ENCODE measurements at regions not wholly inside any gene's neighbourhood (a gene's known extent, or its start where the extent isn't known, plus 50 kb on each side); places are given as distances from the start of the nearest gene placed in this dataset.

GRCh38 chr15:46872981-46873330 is 844.3 kb upstream of the SEMA6D start:
- no peak overlapping the region for H2AK5ac ChIP-seq (ENCODE audit: insufficient read length, low read length)
- no peak overlapping the region for H3K4ac ChIP-seq (ENCODE audit: low read depth, low read length)
- H3K18ac ChIP-seq (ENCODE audit: insufficient read length, low read depth, low read length) = no peak overlapping the region
- H3K9ac ChIP-seq (ENCODE audit: extremely low read depth, insufficient read length, low read length) = no peak overlapping the region
- Mint-ChIP-seq H3K36me3 (ENCODE audit: insufficient read depth in 1 of 3, low read depth in 3 of 3) (no peaks in the 10 kb centered on the region), H3K4me1 (peaks cover 0 to 2% of the 10 kb centered on the region in 2 experiments; a peak in 1 of 4 replicates), H3K27ac (peak overlapping the region in 2 of 3 experiments; percentile 10 to 20; a peak in 2 of 7 replicates), H3K4me3 (no peak overlapping the region), H3K9me3 (no peaks in the 10 kb centered on the region), H3K27me3 (ENCODE audit: low read depth) (no peaks in the 10 kb centered on the region)
- H3K79me1 ChIP-seq (ENCODE audit: insufficient read depth, low read depth, low read length, poor library complexity, severe bottlenecking) = no peaks in the 10 kb centered on the region
- no peak overlapping the region for H2BK20ac ChIP-seq (ENCODE audit: low read depth, low read length, poor library complexity, severe bottlenecking)
- no peaks in the 10 kb centered on the region for H3K9me3 ChIP-seq (ENCODE audit: control insufficient read depth, low read depth, low read length)
- no peak overlapping the region for H2AFZ ChIP-seq (ENCODE audit: low read length)
- no peaks in the 10 kb centered on the region for H3K27me3 ChIP-seq (ENCODE audit: insufficient read depth, low read length)
- H4K91ac ChIP-seq (ENCODE audit: insufficient read length, low read depth, low read length) = no peak overlapping the region
- H3K14ac ChIP-seq (ENCODE audit: insufficient read depth, low read length) = no peak overlapping the region
- no peak for TF ChIP-seq CTCF (conservative IDR thresholded peaks at IDR 0.05)
- no peak overlapping the region for H3T11ph ChIP-seq (ENCODE audit: low read length)
- no peak overlapping the region for H2BK5ac ChIP-seq (ENCODE audit: insufficient read length, low read length)
- no peak overlapping the region for H2BK120ac ChIP-seq (ENCODE audit: low read depth, low read length, poor library complexity, severe bottlenecking)
- H2BK12ac ChIP-seq (ENCODE audit: insufficient read length, low read depth, low read length) = no peak overlapping the region
- no peaks in the 10 kb centered on the region for H4K20me1 ChIP-seq (ENCODE audit: control insufficient read depth, insufficient read depth, insufficient read length)
- H3K27ac ChIP-seq (ENCODE audit: insufficient read length, low read depth, low read length) = no peak overlapping the region
- no peaks in the 10 kb centered on the region for H3K23me2 ChIP-seq (ENCODE audit: insufficient read length, low read depth, low read length, poor library complexity, severe bottlenecking)
- no peak overlapping the region for H3K56ac ChIP-seq (ENCODE audit: insufficient read length, low read depth, low read length)
- H3K23ac ChIP-seq (ENCODE audit: insufficient read length, low read depth, low read length) = no peak overlapping the region
- no peak overlapping the region for H4K8ac ChIP-seq (replicated peaks; ENCODE audit: insufficient read length, low read depth, low read length)
- DNase-seq = no peak
- H2BK15ac ChIP-seq (ENCODE audit: low read depth, low read length) = no peak overlapping the region
- H3K79me2 ChIP-seq (ENCODE audit: insufficient read depth, low read length) = no peaks in the 10 kb centered on the region
- WGBS (ENCODE audit: extremely low coverage, insufficient read length, low lambda C conversion rate) = no CpG with 5 or more reads among the region's 2 CpGs
- 0 out of 2 replicates have a peak, but pooled peaks cover 2% of the 10 kb centered on the region for H3K4me1 ChIP-seq (ENCODE audit: insufficient read depth, low read length)
- H4K5ac ChIP-seq (ENCODE audit: insufficient read length, low read depth, low read length) = no peak overlapping the region
- H3K4me2 ChIP-seq (ENCODE audit: insufficient read depth, insufficient read length, low read length) = no peak overlapping the region

Data from H9 (cell line).